H9 (cell line): ENCODE measurements at regions not wholly inside any gene's neighbourhood (a gene's known extent, or its start where the extent isn't known, plus 50 kb on each side); places are given as distances from the start of the nearest gene placed in this dataset.
A peak's percentile ranks its signal among the peaks of the same experiment; 100 is the strongest.

ENCODE experiments used
- DNase-seq: peaks from one replicate; pipeline ENCODE4 v3.0.0-alpha.2; 2017
- H2AFZ ChIP-seq: one replicate; pipeline ENCODE4 v1.6.1; 2013; ENCODE audit warnings: mild to moderate bottlenecking, low read length, control low read depth, moderate library complexity
- H2AK5ac ChIP-seq: 2 replicates; pipeline ENCODE4 v1.6.1; 2013; ENCODE audit warnings: low read length, control low read depth, mixed read lengths; ENCODE audit not compliant: insufficient read length
- H2BK120ac ChIP-seq: one replicate; pipeline ENCODE4 v1.6.1; 2013; ENCODE audit warnings: low read depth, mild to moderate bottlenecking, low read length, control low read depth, inconsistent platforms; ENCODE audit not compliant: poor library complexity, severe bottlenecking
- H2BK12ac ChIP-seq: 2 replicates; pipeline ENCODE4 v1.6.1; 2013; ENCODE audit warnings: low read length, control low read depth, mixed read lengths, low read depth; ENCODE audit not compliant: insufficient read length
- H2BK15ac ChIP-seq: 2 replicates; pipeline ENCODE4 v1.6.1; 2013; ENCODE audit warnings: low read depth, low read length, control low read depth
- H2BK20ac ChIP-seq: one replicate; pipeline ENCODE4 v1.6.1; 2013; ENCODE audit warnings: low read depth, mild to moderate bottlenecking, low read length, control low read depth, inconsistent platforms; ENCODE audit not compliant: poor library complexity, severe bottlenecking
- H2BK5ac ChIP-seq: 2 replicates; pipeline ENCODE4 v1.6.1; 2013; ENCODE audit warnings: low read length, control low read depth, mixed read lengths; ENCODE audit not compliant: insufficient read length
- H3K14ac ChIP-seq: 2 replicates; pipeline ENCODE4 v1.6.1; 2013; ENCODE audit warnings: low read length, control low read depth; ENCODE audit not compliant: insufficient read depth
- H3K18ac ChIP-seq: 2 replicates; pipeline ENCODE4 v1.6.1; 2013; ENCODE audit warnings: low read depth, mild to moderate bottlenecking, mixed read lengths, low read length, control low read depth; ENCODE audit not compliant: insufficient read length
- H3K23ac ChIP-seq: 2 replicates; pipeline ENCODE4 v1.6.1; 2013; ENCODE audit warnings: low read length, control low read depth, mixed read lengths, low read depth; ENCODE audit not compliant: insufficient read length
- H3K23me2 ChIP-seq: 2 replicates; pipeline ENCODE4 v1.6.1; 2013; ENCODE audit warnings: low read depth, mild to moderate bottlenecking, mixed read lengths, low read length, control low read depth; ENCODE audit not compliant: insufficient read length, poor library complexity, severe bottlenecking
- H3K27ac ChIP-seq: 2 replicates; pipeline ENCODE4 v1.5.1; 2013; ENCODE audit warnings: low read length, control low read depth, mixed read lengths, low read depth; ENCODE audit not compliant: insufficient read length
- H3K27me3 ChIP-seq: 2 replicates; pipeline ENCODE4 v1.6.1; 2013; ENCODE audit warnings: low read length, control low read depth, inconsistent platforms; ENCODE audit not compliant: insufficient read depth
- H3K4ac ChIP-seq: 2 replicates; pipeline ENCODE4 v1.6.1; 2013; ENCODE audit warnings: low read depth, mild to moderate bottlenecking, control low read depth, inconsistent platforms, low read length, moderate library complexity
- H3K4me1 ChIP-seq: 2 replicates; pipeline ENCODE4 v1.6.1; 2013; ENCODE audit warnings: low read length, control low read depth, inconsistent platforms; ENCODE audit not compliant: insufficient read depth
- H3K4me2 ChIP-seq: 2 replicates; pipeline ENCODE4 v1.6.1; 2013; ENCODE audit warnings: low read length, control low read depth, mixed read lengths; ENCODE audit not compliant: insufficient read length, insufficient read depth
- H3K56ac ChIP-seq: 2 replicates; pipeline ENCODE4 v1.6.1; 2013; ENCODE audit warnings: low read depth, mild to moderate bottlenecking, mixed read lengths, low read length, control low read depth; ENCODE audit not compliant: insufficient read length
- H3K79me1 ChIP-seq: 2 replicates; pipeline ENCODE4 v1.6.1; 2013; ENCODE audit warnings: low read depth, mild to moderate bottlenecking, moderate library complexity, low read length, control low read depth, inconsistent platforms; ENCODE audit not compliant: insufficient read depth, poor library complexity, severe bottlenecking
- H3K79me2 ChIP-seq: 2 replicates; pipeline ENCODE4 v1.6.1; 2013; ENCODE audit warnings: low read length, control low read depth, inconsistent platforms; ENCODE audit not compliant: insufficient read depth
- H3K9ac ChIP-seq: 2 replicates; pipeline ENCODE4 v1.6.1; 2013; ENCODE audit warnings: low read length, control low read depth, mixed read lengths; ENCODE audit not compliant: insufficient read length; ENCODE audit errors: extremely low read depth
- H3K9me3 ChIP-seq: one replicate; pipeline ENCODE4 v1.6.1; 2013; ENCODE audit warnings: low read depth, low read length, inconsistent platforms; ENCODE audit not compliant: control insufficient read depth
- H3T11ph ChIP-seq: one replicate; pipeline ENCODE4 v1.6.1; 2013; ENCODE audit warnings: mild to moderate bottlenecking, low read length, control low read depth, inconsistent platforms
- H4K20me1 ChIP-seq: one replicate; pipeline ENCODE4 v1.6.1; 2013; ENCODE audit not compliant: control insufficient read depth, insufficient read length, insufficient read depth
- H4K5ac ChIP-seq: 2 replicates; pipeline ENCODE4 v1.6.1; 2013; ENCODE audit warnings: low read depth, mild to moderate bottlenecking, mixed read lengths, low read length, control low read depth; ENCODE audit not compliant: insufficient read length
- H4K8ac ChIP-seq: replicated peaks from 2 replicates; pipeline ENCODE4 v1.6.1; 2013; ENCODE audit warnings: low read length, control low read depth, mixed read lengths, low read depth; ENCODE audit not compliant: insufficient read length
- H4K91ac ChIP-seq: 2 replicates; pipeline ENCODE4 v1.6.1; 2013; ENCODE audit warnings: low read depth, mild to moderate bottlenecking, moderate library complexity, mixed read lengths, low read length, control low read depth; ENCODE audit not compliant: insufficient read length
- H3K27ac Mint-ChIP-seq, 3 experiments: 2 replicates in 2 of 3; 3 replicates in 1 of 3; pipeline ENCODE4 v1.8.0; 2020 to 2021; ENCODE audit warnings: mixed read lengths in 3 of 3, mild to moderate bottlenecking in 1 of 3, moderate library complexity in 1 of 3
- H3K27me3 Mint-ChIP-seq: 2 replicates; pipeline ENCODE4 v1.8.0; 2021; ENCODE audit warnings: low read depth, mild to moderate bottlenecking, moderate library complexity, mixed read lengths
- H3K36me3 Mint-ChIP-seq, 3 experiments: 2 replicates in 2 of 3; 3 replicates in 1 of 3; pipeline ENCODE4 v1.8.0; 2020 to 2021; ENCODE audit warnings: low read depth in 3 of 3, mixed read lengths in 3 of 3; ENCODE audit not compliant: insufficient read depth in 1 of 3
- H3K4me1 Mint-ChIP-seq, 2 experiments: 2 replicates each; pipeline ENCODE4 v1.8.0; 2020; ENCODE audit warnings: mixed read lengths in 2 of 2
- H3K4me3 Mint-ChIP-seq, 2 experiments: 2 replicates in 1 of 2; 3 replicates in 1 of 2; pipeline ENCODE4 v1.8.0; 2020 to 2021; ENCODE audit warnings: mild to moderate bottlenecking in 2 of 2, mixed read lengths in 2 of 2, moderate library complexity in 1 of 2
- H3K9me3 Mint-ChIP-seq, 2 experiments: 2 replicates in 1 of 2; 3 replicates in 1 of 2; pipeline ENCODE4 v1.8.0; 2020; ENCODE audit warnings: mild to moderate bottlenecking in 2 of 2, mixed read lengths in 2 of 2, moderate library complexity in 1 of 2
- WGBS: extraction: QIAGEN DNeasy Blood & Tissue Kit; methylation state at CpG from one replicate; pipeline ENCODE4 v1.1.7; 2013; ENCODE audit warnings: missing lambda C conversion rate, low lambda C conversion rate, mixed read lengths; ENCODE audit not compliant: insufficient read length; ENCODE audit errors: extremely low coverage; 5-methylcytosine and 5-hydroxymethylcytosine counted together
- TF ChIP-seq, protein P1 (sequence below): fragments of 200-600 bp; sonication (generic); conservative IDR thresholded peaks from 3 replicates; pipeline ENCODE4 v1.8.0; 2021; ENCODE audit warnings: antibody characterized with exemption, mild to moderate bottlenecking

DNA sequence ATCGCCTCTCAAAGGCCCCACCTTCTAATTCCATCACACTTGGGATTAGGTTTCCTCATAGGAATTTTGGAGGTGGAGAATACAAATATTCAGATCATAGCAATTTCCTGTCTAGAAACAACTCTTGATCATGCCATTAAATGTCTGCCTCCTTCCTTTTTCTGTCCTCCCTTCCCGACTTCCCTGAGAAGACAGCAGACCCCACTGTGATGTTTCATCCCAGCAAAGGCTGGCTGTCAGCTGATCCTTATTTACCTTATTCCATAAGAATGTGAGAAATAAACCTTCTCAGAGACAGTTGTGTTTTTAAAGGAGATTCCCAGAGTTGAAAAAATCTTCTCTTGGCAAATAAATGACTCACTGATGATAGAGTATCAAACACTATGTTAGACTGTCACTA lies 133.9 kb downstream of the TDRD15 start:
- no peaks in the 10 kb centered on the region for H3K9me3 ChIP-seq
- H4K91ac ChIP-seq = no peak overlapping the region
- no peaks in the 10 kb centered on the region for H3K79me1 ChIP-seq
- H3K4me1 ChIP-seq = no peaks in the 10 kb centered on the region; the same call in 1 of the 2 replicates
- Mint-ChIP-seq H3K27me3 (peaks cover 3% of the 10 kb centered on the region), H3K4me1 (peaks cover 17 to 21% of the 10 kb centered on the region in 2 experiments), H3K27ac (peak overlapping the region in 1 of 3 experiments; percentile 77; a peak in 2 of 7 replicates), H3K36me3 (no peaks in the 10 kb centered on the region), H3K4me3 (no peak overlapping the region), H3K9me3 (no peaks in the 10 kb centered on the region)
- no peak overlapping the region for H3K4me2 ChIP-seq
- TF ChIP-seq, protein P1, sequence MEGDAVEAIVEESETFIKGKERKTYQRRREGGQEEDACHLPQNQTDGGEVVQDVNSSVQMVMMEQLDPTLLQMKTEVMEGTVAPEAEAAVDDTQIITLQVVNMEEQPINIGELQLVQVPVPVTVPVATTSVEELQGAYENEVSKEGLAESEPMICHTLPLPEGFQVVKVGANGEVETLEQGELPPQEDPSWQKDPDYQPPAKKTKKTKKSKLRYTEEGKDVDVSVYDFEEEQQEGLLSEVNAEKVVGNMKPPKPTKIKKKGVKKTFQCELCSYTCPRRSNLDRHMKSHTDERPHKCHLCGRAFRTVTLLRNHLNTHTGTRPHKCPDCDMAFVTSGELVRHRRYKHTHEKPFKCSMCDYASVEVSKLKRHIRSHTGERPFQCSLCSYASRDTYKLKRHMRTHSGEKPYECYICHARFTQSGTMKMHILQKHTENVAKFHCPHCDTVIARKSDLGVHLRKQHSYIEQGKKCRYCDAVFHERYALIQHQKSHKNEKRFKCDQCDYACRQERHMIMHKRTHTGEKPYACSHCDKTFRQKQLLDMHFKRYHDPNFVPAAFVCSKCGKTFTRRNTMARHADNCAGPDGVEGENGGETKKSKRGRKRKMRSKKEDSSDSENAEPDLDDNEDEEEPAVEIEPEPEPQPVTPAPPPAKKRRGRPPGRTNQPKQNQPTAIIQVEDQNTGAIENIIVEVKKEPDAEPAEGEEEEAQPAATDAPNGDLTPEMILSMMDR = no peak
- H3K79me2 ChIP-seq = no peaks in the 10 kb centered on the region
- no peak overlapping the region for H3K27ac ChIP-seq
- H3K27me3 ChIP-seq = no peaks in the 10 kb centered on the region
- H2BK20ac ChIP-seq = no peak overlapping the region
- H3K14ac ChIP-seq = no peak overlapping the region
- H4K20me1 ChIP-seq = no peaks in the 10 kb centered on the region
- H2AK5ac ChIP-seq = no peak overlapping the region
- H3K4ac ChIP-seq = no peak overlapping the region
- H2BK15ac ChIP-seq = no peak overlapping the region
- no peak for DNase-seq
- no peak overlapping the region for H3K23ac ChIP-seq
- no peak overlapping the region for H2BK12ac ChIP-seq
- no peak overlapping the region for H2AFZ ChIP-seq
- no peak overlapping the region for H2BK5ac ChIP-seq
- no peaks in the 10 kb centered on the region for H3K23me2 ChIP-seq
- WGBS = no CpG with 5 or more reads among the region's 2 CpGs
- H3K56ac ChIP-seq = no peak overlapping the region
- H4K5ac ChIP-seq = no peak overlapping the region
- H3T11ph ChIP-seq = no peak overlapping the region
- H2BK120ac ChIP-seq = no peak overlapping the region
- H3K9ac ChIP-seq = no peak overlapping the region
- no peak overlapping the region for H3K18ac ChIP-seq
- no peak overlapping the region for H4K8ac ChIP-seq
